ENCODE measurements at regions not wholly inside any gene's neighbourhood (a gene's known extent, or its start where the extent isn't known, plus 50 kb on each side); places are given as distances from the start of the nearest gene placed in this dataset.

DNA sequence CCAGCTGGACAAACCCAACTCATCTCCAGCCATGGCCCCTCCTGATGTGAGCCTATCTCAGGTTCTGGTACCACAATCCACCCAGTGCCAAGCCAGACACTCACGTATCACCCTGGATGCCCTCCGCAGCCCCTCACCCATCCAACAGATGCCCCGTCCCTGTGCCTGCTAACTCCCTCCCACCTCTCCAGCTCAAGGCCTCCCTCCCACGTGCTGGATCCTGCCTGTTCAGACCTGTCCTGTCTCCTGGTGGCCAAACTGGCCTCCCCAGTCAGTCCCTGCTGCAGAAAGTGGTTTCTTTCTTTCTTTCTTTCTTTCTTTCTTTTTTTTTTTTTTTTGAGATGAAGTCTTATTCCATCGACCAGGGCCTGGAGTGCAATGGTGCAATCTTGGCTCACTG lies 86.2 kb downstream of the RRM2 start:
- no peak overlapping the region for H3K4me3 Mint-ChIP-seq
- no peak overlapping the region for H3K27ac Mint-ChIP-seq
- H3K36me3 Mint-ChIP-seq (ENCODE audit: low read depth), result peaks cover 5% of the 10 kb centered on the region; the same call in 1 of the 3 replicates
- DNase-seq (ENCODE audit: low spot score) (no peak), ATAC-seq (no peak)
- Histone ChIP-seq H3F3A (replicated peaks; ENCODE audit: low read depth) (no peaks in the 10 kb centered on the region), H3K27ac (ENCODE audit: low read depth) (no peak overlapping the region), H3K9me2 (ENCODE audit: insufficient read depth) (no peaks in the 10 kb centered on the region), H3K4me2 (no peak overlapping the region), H3K4me3 (no peak overlapping the region), H3K79me2 (replicated peaks; ENCODE audit: insufficient read depth) (no peaks in the 10 kb centered on the region), H4K20me1 (replicated peaks; ENCODE audit: insufficient read depth) (no peaks in the 10 kb centered on the region; the same call in 1 of the 2 replicates), H3K36me3 (ENCODE audit: insufficient read depth) (no peaks in the 10 kb centered on the region), H2AFZ (no peak overlapping the region), H3K4me1 (ENCODE audit: insufficient read depth) (0 out of 2 replicates have a peak, but pooled peaks cover 4% of the 10 kb centered on the region), H3K27me3 (ENCODE audit: insufficient read depth) (no peaks in the 10 kb centered on the region)
- no peak for TF ChIP-seq POLR2AphosphoS5 (IDR thresholded peaks at IDR 0.05; ENCODE audit: low read depth)
- no peak for TF ChIP-seq ETS1 (IDR thresholded peaks at IDR 0.05)
- no peak for TF ChIP-seq ZNF462 (CRISPR knock-in tag; IDR thresholded peaks at IDR 0.05)
- TF ChIP-seq ZNF114 (CRISPR knock-in tag; IDR thresholded peaks at IDR 0.05), result no peak
- TF ChIP-seq EZH2phosphoT487 (IDR thresholded peaks at IDR 0.05; ENCODE audit: unreplicated experiment), result no peak
- no peak for TF ChIP-seq NANOG (IDR thresholded peaks at IDR 0.05; ENCODE audit: borderline replicate concordance)
- no peak for TF ChIP-seq ZNF331 (CRISPR knock-in tag; IDR thresholded peaks at IDR 0.05; ENCODE audit: low read depth)
- no peak for TF ChIP-seq STAT1 (IDR thresholded peaks at IDR 0.05; ENCODE audit: unreplicated experiment)
- TF ChIP-seq, protein P1, sequence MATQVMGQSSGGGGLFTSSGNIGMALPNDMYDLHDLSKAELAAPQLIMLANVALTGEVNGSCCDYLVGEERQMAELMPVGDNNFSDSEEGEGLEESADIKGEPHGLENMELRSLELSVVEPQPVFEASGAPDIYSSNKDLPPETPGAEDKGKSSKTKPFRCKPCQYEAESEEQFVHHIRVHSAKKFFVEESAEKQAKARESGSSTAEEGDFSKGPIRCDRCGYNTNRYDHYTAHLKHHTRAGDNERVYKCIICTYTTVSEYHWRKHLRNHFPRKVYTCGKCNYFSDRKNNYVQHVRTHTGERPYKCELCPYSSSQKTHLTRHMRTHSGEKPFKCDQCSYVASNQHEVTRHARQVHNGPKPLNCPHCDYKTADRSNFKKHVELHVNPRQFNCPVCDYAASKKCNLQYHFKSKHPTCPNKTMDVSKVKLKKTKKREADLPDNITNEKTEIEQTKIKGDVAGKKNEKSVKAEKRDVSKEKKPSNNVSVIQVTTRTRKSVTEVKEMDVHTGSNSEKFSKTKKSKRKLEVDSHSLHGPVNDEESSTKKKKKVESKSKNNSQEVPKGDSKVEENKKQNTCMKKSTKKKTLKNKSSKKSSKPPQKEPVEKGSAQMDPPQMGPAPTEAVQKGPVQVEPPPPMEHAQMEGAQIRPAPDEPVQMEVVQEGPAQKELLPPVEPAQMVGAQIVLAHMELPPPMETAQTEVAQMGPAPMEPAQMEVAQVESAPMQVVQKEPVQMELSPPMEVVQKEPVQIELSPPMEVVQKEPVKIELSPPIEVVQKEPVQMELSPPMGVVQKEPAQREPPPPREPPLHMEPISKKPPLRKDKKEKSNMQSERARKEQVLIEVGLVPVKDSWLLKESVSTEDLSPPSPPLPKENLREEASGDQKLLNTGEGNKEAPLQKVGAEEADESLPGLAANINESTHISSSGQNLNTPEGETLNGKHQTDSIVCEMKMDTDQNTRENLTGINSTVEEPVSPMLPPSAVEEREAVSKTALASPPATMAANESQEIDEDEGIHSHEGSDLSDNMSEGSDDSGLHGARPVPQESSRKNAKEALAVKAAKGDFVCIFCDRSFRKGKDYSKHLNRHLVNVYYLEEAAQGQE (IDR thresholded peaks at IDR 0.05; ENCODE audit: unreplicated experiment), result no peak
- TF ChIP-seq, protein P2, sequence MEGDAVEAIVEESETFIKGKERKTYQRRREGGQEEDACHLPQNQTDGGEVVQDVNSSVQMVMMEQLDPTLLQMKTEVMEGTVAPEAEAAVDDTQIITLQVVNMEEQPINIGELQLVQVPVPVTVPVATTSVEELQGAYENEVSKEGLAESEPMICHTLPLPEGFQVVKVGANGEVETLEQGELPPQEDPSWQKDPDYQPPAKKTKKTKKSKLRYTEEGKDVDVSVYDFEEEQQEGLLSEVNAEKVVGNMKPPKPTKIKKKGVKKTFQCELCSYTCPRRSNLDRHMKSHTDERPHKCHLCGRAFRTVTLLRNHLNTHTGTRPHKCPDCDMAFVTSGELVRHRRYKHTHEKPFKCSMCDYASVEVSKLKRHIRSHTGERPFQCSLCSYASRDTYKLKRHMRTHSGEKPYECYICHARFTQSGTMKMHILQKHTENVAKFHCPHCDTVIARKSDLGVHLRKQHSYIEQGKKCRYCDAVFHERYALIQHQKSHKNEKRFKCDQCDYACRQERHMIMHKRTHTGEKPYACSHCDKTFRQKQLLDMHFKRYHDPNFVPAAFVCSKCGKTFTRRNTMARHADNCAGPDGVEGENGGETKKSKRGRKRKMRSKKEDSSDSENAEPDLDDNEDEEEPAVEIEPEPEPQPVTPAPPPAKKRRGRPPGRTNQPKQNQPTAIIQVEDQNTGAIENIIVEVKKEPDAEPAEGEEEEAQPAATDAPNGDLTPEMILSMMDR (conservative IDR thresholded peaks at IDR 0.05; ENCODE audit: low read depth in 2 of 2), result no peak
- no peak for TF ChIP-seq EZH2 (IDR thresholded peaks at IDR 0.05; ENCODE audit: low read depth, unreplicated experiment)
- no peak for TF ChIP-seq CREB1 (CRISPR knock-in tag; IDR thresholded peaks at IDR 0.05; ENCODE audit: low read depth)
- no peak for TF ChIP-seq JUNB (IDR thresholded peaks at IDR 0.05; ENCODE audit: unreplicated experiment)
- H3K4me1 Mint-ChIP-seq, result peaks cover 12% of the 10 kb centered on the region
- peaks cover 11% of the 10 kb centered on the region for H3K27me3 Mint-ChIP-seq (ENCODE audit: insufficient read depth, low read depth, poor library complexity)
- H3K9me3 Mint-ChIP-seq, result no peaks in the 10 kb centered on the region; the same call in 2 of the 3 replicates
